ENCODE measurements at regions not wholly inside any gene's neighbourhood (a gene's known extent, or its start where the extent isn't known, plus 50 kb on each side); places are given as distances from the start of the nearest gene placed in this dataset.

- TF ChIP-seq EZH2 (IDR thresholded peaks at IDR 0.05; ENCODE audit: borderline replicate concordance, low read length): no peak
- no peaks in the 10 kb centered on the region for H3F3A ChIP-seq (ENCODE audit: insufficient read depth, low read length)
- H4K20me1 ChIP-seq (ENCODE audit: insufficient read depth, low read length): no peaks in the 10 kb centered on the region
- no peak overlapping the region for H3K9ac ChIP-seq (ENCODE audit: low read length)
- H3K27ac ChIP-seq (ENCODE audit: low read depth, low read length, poor library complexity, severe bottlenecking): no peak overlapping the region
- H3K4me2 ChIP-seq (ENCODE audit: low read length): no peak overlapping the region
- no peaks in the 10 kb centered on the region for H3K4me1 ChIP-seq (ENCODE audit: insufficient read depth, low read length, severe bottlenecking)
- H3K4me3 ChIP-seq (ENCODE audit: low read depth, low read length, poor library complexity, severe bottlenecking): no peak overlapping the region
- H3K9me2 ChIP-seq (ENCODE audit: low read depth, low read length): no peaks in the 10 kb centered on the region
- no peaks in the 10 kb centered on the region for H3K9me3 ChIP-seq (ENCODE audit: low read length)
- no peaks in the 10 kb centered on the region for H3K36me3 ChIP-seq (ENCODE audit: insufficient read depth, low read length)
- no peaks in the 10 kb centered on the region for H3K79me2 ChIP-seq (ENCODE audit: insufficient read depth, low read length)
- no peaks in the 10 kb centered on the region for H3K27me3 ChIP-seq (ENCODE audit: insufficient read depth, low read length)
- no peak overlapping the region for H2AFZ ChIP-seq (ENCODE audit: low read length)
Observed at GRCh38 chr17:70259400-70259799, 90.1 kb downstream of the KCNJ2 start.

GRCh38 chr17:70261170-70261569 lies 91.8 kb downstream of the KCNJ2 start:
- no peak for TF ChIP-seq CTCF (IDR thresholded peaks at IDR 0.05; ENCODE audit: low read length)
- TF ChIP-seq EZH2 (IDR thresholded peaks at IDR 0.05; ENCODE audit: borderline replicate concordance, low read length): no peak
- no peak overlapping the region for H3K4me3 ChIP-seq (ENCODE audit: low read depth, low read length, poor library complexity, severe bottlenecking)
- H2AFZ ChIP-seq (ENCODE audit: low read length): no peak overlapping the region
- no peaks in the 10 kb centered on the region for H3K4me1 ChIP-seq (ENCODE audit: insufficient read depth, low read length, severe bottlenecking)
- no peaks in the 10 kb centered on the region for H4K20me1 ChIP-seq (ENCODE audit: insufficient read depth, low read length)
- H3K79me2 ChIP-seq (ENCODE audit: insufficient read depth, low read length): no peaks in the 10 kb centered on the region
- no peaks in the 10 kb centered on the region for H3K36me3 ChIP-seq (ENCODE audit: insufficient read depth, low read length)
- no peaks in the 10 kb centered on the region for H3K9me2 ChIP-seq (ENCODE audit: low read depth, low read length)
- H3K4me2 ChIP-seq (ENCODE audit: low read length): no peak overlapping the region
- no peak overlapping the region for H3K9ac ChIP-seq (ENCODE audit: low read length)
- H3F3A ChIP-seq (ENCODE audit: insufficient read depth, low read length): no peaks in the 10 kb centered on the region
- no peak overlapping the region for H3K27ac ChIP-seq (ENCODE audit: low read depth, low read length, poor library complexity, severe bottlenecking)
- H3K9me3 ChIP-seq (ENCODE audit: low read length): no peaks in the 10 kb centered on the region
- H3K27me3 ChIP-seq (ENCODE audit: insufficient read depth, low read length): no peaks in the 10 kb centered on the region

GRCh38 chr17:70265471-70265870 lies 96.1 kb downstream of the KCNJ2 start:
- Histone ChIP-seq H3K27ac (ENCODE audit: low read depth, low read length, poor library complexity, severe bottlenecking) (no peak overlapping the region), H3K4me3 (ENCODE audit: low read depth, low read length, poor library complexity, severe bottlenecking) (no peak overlapping the region), H3K4me1 (ENCODE audit: insufficient read depth, low read length, severe bottlenecking) (no peaks in the 10 kb centered on the region), H3K79me2 (ENCODE audit: insufficient read depth, low read length) (no peaks in the 10 kb centered on the region), H3K4me2 (ENCODE audit: low read length) (no peak overlapping the region), H3K36me3 (ENCODE audit: insufficient read depth, low read length) (no peaks in the 10 kb centered on the region), H3K9me2 (ENCODE audit: low read depth, low read length) (no peaks in the 10 kb centered on the region), H2AFZ (ENCODE audit: low read length) (no peak overlapping the region), H3K9me3 (ENCODE audit: low read length) (no peaks in the 10 kb centered on the region), H3F3A (ENCODE audit: insufficient read depth, low read length) (no peaks in the 10 kb centered on the region), H4K20me1 (ENCODE audit: insufficient read depth, low read length) (no peaks in the 10 kb centered on the region), H3K9ac (ENCODE audit: low read length) (no peak overlapping the region), H3K27me3 (ENCODE audit: insufficient read depth, low read length) (no peaks in the 10 kb centered on the region)
- TF ChIP-seq CTCF (IDR thresholded peaks at IDR 0.05; ENCODE audit: low read length) (no peak), EZH2 (IDR thresholded peaks at IDR 0.05; ENCODE audit: borderline replicate concordance, low read length) (no peak)

- H3K4me1 ChIP-seq (ENCODE audit: insufficient read depth, low read length, severe bottlenecking): no peaks in the 10 kb centered on the region
- H3K79me2 ChIP-seq (ENCODE audit: insufficient read depth, low read length): no peaks in the 10 kb centered on the region
- no peaks in the 10 kb centered on the region for H3K36me3 ChIP-seq (ENCODE audit: insufficient read depth, low read length)
- no peak overlapping the region for H3K4me3 ChIP-seq (ENCODE audit: low read depth, low read length, poor library complexity, severe bottlenecking)
- TF ChIP-seq EZH2 (IDR thresholded peaks at IDR 0.05; ENCODE audit: borderline replicate concordance, low read length): no peak
- no peak for TF ChIP-seq CTCF (IDR thresholded peaks at IDR 0.05; ENCODE audit: low read length)
- H3F3A ChIP-seq (ENCODE audit: insufficient read depth, low read length): no peaks in the 10 kb centered on the region
- H4K20me1 ChIP-seq (ENCODE audit: insufficient read depth, low read length): no peaks in the 10 kb centered on the region
- no peak overlapping the region for H3K27ac ChIP-seq (ENCODE audit: low read depth, low read length, poor library complexity, severe bottlenecking)
- no peak overlapping the region for H2AFZ ChIP-seq (ENCODE audit: low read length)
- no peak overlapping the region for H3K4me2 ChIP-seq (ENCODE audit: low read length)
- H3K9me2 ChIP-seq (ENCODE audit: low read depth, low read length): no peaks in the 10 kb centered on the region
- H3K9ac ChIP-seq (ENCODE audit: low read length): no peak overlapping the region
- no peaks in the 10 kb centered on the region for H3K9me3 ChIP-seq (ENCODE audit: low read length)
- no peaks in the 10 kb centered on the region for H3K27me3 ChIP-seq (ENCODE audit: insufficient read depth, low read length)
Observed at GRCh38 chr17:70266394-70266793, 97.1 kb downstream of the KCNJ2 start.

Measured in OCI-LY1 (cell line).